Hepatocyte (in vitro differentiated cells): ENCODE measurements at regions not wholly inside any gene's neighbourhood (a gene's known extent, or its start where the extent isn't known, plus 50 kb on each side); places are given as distances from the start of the nearest gene placed in this dataset.

Experiments
- EZH2 ChIP-seq: fragments of 200-600 bp; sonication (generic); IDR thresholded peaks from 2 replicates; pipeline ENCODE4 v1.6.1; 2016; ENCODE audit warnings: antibody characterized with exemption, mild to moderate bottlenecking, borderline replicate concordance
- EZH2phosphoT487 ChIP-seq: fragments of 200-600 bp; sonication (generic); IDR thresholded peaks from one replicate; pipeline ENCODE4 v1.6.1; 2018; ENCODE audit warnings: antibody characterized with exemption, mild to moderate bottlenecking, low read depth, moderate library complexity; ENCODE audit not compliant: unreplicated experiment, severe bottlenecking
- TF ChIP-seq, protein P1 (sequence below): fragments of 200-600 bp; sonication (generic); IDR thresholded peaks from 2 replicates; pipeline ENCODE4 v1.5.1; 2016; ENCODE audit warnings: antibody characterized with exemption, mild to moderate bottlenecking; ENCODE audit not compliant: poor library complexity

DNA sequence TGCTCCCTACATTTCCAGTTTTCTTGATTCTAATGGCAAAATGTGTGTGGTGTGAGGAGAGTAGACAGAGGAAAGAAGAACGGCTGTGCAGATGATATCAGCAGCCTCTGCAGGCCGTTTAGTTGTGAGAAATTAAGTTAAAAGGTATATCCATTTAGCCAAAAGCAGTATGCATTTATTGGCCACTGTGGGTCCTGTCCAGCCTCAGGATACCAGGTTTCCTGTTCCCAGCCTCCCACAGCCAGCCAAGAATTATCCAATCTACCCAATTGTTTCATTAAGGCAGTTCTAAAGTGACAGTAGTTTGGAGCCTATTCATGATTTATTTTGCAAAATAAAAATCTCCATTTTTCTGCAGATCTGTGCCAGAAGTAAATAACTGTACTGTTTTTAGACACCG lies 107.5 kb downstream of the TMEM18 start:
- TF ChIP-seq, protein P1, sequence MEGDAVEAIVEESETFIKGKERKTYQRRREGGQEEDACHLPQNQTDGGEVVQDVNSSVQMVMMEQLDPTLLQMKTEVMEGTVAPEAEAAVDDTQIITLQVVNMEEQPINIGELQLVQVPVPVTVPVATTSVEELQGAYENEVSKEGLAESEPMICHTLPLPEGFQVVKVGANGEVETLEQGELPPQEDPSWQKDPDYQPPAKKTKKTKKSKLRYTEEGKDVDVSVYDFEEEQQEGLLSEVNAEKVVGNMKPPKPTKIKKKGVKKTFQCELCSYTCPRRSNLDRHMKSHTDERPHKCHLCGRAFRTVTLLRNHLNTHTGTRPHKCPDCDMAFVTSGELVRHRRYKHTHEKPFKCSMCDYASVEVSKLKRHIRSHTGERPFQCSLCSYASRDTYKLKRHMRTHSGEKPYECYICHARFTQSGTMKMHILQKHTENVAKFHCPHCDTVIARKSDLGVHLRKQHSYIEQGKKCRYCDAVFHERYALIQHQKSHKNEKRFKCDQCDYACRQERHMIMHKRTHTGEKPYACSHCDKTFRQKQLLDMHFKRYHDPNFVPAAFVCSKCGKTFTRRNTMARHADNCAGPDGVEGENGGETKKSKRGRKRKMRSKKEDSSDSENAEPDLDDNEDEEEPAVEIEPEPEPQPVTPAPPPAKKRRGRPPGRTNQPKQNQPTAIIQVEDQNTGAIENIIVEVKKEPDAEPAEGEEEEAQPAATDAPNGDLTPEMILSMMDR: no peak
- TF ChIP-seq EZH2phosphoT487 (no peak), EZH2 (no peak)
